ENCODE measurements at regions not wholly inside any gene's neighbourhood (a gene's known extent, or its start where the extent isn't known, plus 50 kb on each side); places are given as distances from the start of the nearest gene placed in this dataset.

DNA sequence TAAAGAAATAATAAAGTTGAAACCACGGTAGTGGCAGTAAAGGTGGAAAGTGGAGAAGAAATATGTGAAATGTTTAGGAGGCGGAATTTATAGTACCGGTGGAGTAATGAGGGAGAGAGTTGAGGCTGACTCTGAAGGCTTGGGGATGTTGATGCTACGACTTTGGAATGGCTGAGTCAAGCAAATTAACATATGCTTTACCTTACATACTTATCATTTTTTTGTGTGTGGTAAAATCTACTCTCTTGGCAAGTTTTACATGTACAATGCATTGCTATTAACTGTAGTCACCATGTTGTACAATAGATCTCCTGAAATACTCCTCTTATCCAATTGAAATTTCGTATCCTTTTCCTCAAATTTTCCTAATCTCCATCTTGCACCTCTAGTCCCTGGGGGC is 179.0 kb downstream of the TAF11L14 start:
- DNase-seq = no peak
- in situ Hi-C loops (cut with HindIII; ENCODE audit: low pct_ligation_motif_present, low sequenced_read_pairs) = no loop called here

DNA sequence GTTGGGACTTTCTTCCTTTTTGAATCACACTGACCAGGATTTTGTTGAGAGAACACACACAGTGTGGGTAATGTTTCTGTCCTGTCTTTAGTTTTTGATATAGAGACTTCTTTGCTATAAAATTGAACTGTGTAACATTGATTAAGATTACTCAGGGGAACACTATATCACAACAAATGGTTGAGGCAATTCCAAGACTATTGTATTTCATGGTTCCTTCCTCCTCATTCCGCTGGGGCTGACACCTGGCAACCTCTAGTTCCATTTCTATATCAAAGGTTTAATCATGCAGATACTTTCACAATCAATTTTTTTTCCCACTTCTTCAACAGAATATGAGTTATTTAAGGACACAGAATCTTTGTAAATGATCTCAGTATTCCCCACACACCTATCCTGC is 182.2 kb downstream of the TAF11L14 start:
- TF ChIP-seq, protein P1, sequence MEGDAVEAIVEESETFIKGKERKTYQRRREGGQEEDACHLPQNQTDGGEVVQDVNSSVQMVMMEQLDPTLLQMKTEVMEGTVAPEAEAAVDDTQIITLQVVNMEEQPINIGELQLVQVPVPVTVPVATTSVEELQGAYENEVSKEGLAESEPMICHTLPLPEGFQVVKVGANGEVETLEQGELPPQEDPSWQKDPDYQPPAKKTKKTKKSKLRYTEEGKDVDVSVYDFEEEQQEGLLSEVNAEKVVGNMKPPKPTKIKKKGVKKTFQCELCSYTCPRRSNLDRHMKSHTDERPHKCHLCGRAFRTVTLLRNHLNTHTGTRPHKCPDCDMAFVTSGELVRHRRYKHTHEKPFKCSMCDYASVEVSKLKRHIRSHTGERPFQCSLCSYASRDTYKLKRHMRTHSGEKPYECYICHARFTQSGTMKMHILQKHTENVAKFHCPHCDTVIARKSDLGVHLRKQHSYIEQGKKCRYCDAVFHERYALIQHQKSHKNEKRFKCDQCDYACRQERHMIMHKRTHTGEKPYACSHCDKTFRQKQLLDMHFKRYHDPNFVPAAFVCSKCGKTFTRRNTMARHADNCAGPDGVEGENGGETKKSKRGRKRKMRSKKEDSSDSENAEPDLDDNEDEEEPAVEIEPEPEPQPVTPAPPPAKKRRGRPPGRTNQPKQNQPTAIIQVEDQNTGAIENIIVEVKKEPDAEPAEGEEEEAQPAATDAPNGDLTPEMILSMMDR (IDR thresholded peaks at IDR 0.05; ENCODE audit: low read depth, low read length, missing control alignments) = no peak
- in situ Hi-C loops (cut with HindIII; ENCODE audit: low pct_ligation_motif_present, low sequenced_read_pairs) = no loop called here
- Histone ChIP-seq H3K27me3 (replicated peaks) (no peaks in the 10 kb centered on the region), H3K4me3 (ENCODE audit: low read depth, low read length) (no peak overlapping the region), H3K27ac (peak overlapping the region; percentile 82), H3K36me3 (replicated peaks) (no peaks in the 10 kb centered on the region)
- DNase-seq = no peak

More for the DNA sequence above, 179.0 kb downstream of the TAF11L14 start:
- no peak overlapping the region for H3K4me3 ChIP-seq (ENCODE audit: low read depth, low read length)
- H3K36me3 ChIP-seq (replicated peaks) = no peaks in the 10 kb centered on the region
- H3K27ac ChIP-seq = no peak overlapping the region
- no peaks in the 10 kb centered on the region for H3K27me3 ChIP-seq (replicated peaks)
- TF ChIP-seq, protein P1 (IDR thresholded peaks at IDR 0.05; ENCODE audit: low read depth, low read length, missing control alignments) = no peak

DNA sequence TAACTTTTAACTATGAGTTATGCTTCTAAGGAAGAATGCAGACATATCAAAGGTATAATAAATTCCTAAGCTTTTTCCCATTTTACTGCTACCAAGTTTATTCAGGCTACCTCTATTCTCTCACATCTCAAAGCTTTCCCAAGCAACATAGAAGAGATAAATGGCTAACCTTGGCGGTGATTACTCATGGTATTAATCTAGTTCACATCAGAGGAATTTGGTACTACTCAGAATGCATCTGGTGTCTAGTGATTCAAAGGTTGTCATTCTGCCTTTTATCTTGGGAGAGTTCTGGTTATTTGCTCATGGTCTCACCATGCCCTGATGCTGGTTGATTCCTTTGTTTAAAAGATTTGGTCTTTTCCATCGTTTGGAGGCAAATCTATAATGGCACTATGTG is 182.7 kb downstream of the TAF11L14 start:
- peak; percentile 77 for DNase-seq
- in situ Hi-C loops (cut with HindIII; ENCODE audit: low pct_ligation_motif_present, low sequenced_read_pairs) = no loop called here

DNA sequence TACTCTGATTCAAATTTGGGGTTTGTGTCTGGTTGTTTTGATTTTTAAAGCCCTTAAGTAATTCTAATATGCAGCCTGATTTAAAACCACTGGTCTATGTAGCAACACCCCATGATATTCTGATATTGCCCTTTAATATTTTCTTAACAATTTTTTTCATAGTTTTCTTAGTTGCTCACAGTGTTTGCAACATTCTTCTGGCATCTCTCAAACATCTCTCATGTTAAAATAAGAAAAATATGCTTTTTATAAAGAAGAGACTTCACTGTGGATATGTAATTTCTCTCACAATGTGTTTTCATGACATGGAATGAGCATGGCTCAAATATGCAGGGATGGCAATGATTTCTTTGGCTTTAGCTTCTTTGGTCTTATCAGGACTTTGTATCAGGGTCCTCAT is 183.7 kb downstream of the TAF11L14 start:
- DNase-seq = no peak
- TF ChIP-seq, protein P1 (IDR thresholded peaks at IDR 0.05; ENCODE audit: low read depth, low read length, missing control alignments) = no peak
- Histone ChIP-seq H3K27me3 (replicated peaks) (no peaks in the 10 kb centered on the region), H3K4me3 (ENCODE audit: low read depth, low read length) (no peak overlapping the region), H3K27ac (peak overlapping the region; percentile 82), H3K36me3 (replicated peaks) (no peaks in the 10 kb centered on the region)
- in situ Hi-C loops (cut with HindIII; ENCODE audit: low pct_ligation_motif_present, low sequenced_read_pairs) = no loop called here

More for the DNA sequence above, 182.7 kb downstream of the TAF11L14 start:
- Histone ChIP-seq H3K27ac (peak overlapping the region; percentile 82), H3K36me3 (replicated peaks) (no peaks in the 10 kb centered on the region), H3K27me3 (replicated peaks) (no peaks in the 10 kb centered on the region), H3K4me3 (ENCODE audit: low read depth, low read length) (no peak overlapping the region)
- TF ChIP-seq, protein P1 (IDR thresholded peaks at IDR 0.05; ENCODE audit: low read depth, low read length, missing control alignments) = no peak

DNA sequence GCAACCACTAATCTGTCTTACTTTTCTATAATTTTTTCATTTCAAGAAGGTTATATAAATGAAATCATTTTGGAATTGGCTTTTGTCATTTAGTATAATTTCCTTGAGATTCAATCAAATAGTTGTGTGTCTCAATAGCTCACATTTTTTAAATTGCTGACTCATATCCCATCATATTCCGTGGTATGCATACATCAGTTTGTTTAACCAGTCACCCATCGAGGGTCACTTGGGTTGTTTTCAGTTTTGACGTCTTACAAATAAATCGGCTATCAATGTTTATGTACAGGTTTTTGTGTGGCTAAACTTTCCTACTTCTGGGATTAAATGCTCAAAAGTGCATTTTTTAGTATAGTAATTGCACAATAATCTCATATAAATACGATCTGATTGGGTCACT is 185.5 kb downstream of the TAF11L14 start:
- H3K27me3 ChIP-seq (replicated peaks) = no peaks in the 10 kb centered on the region
- no peaks in the 10 kb centered on the region for H3K36me3 ChIP-seq (replicated peaks)
- TF ChIP-seq, protein P1 (IDR thresholded peaks at IDR 0.05; ENCODE audit: low read depth, low read length, missing control alignments) = no peak
- H3K27ac ChIP-seq = peak overlapping the region; percentile 82
- DNase-seq = peak; percentile 73
- in situ Hi-C loops (cut with HindIII; ENCODE audit: low pct_ligation_motif_present, low sequenced_read_pairs) = no loop called here
- H3K4me3 ChIP-seq (ENCODE audit: low read depth, low read length) = no peak overlapping the region

DNA sequence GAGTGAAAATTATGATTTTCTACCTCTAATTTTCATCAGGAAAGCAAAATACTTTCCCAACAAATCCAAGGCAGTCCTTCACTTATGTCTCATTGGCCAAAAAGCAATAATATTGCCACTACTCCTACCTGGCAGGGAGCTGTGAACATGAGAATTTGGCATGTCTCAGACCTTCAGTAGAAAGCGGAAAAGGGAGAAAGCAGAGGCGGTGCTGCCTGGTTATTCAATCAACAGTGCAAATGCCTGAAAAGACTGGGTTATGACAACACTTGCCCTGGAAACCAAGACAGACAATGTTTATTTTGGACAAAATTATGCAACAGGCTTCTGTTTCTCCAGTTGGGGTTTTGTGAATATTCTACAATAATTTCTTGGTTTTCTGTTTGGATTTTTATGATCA is 194.4 kb downstream of the TAF11L14 start:
- Histone ChIP-seq H3K27me3 (replicated peaks) (no peaks in the 10 kb centered on the region), H3K36me3 (replicated peaks) (no peaks in the 10 kb centered on the region), H3K4me3 (ENCODE audit: low read depth, low read length) (no peak overlapping the region), H3K27ac (peak overlapping the region; percentile 28)
- DNase-seq = peak; percentile 86
- TF ChIP-seq, protein P1 (IDR thresholded peaks at IDR 0.05; ENCODE audit: low read depth, low read length, missing control alignments) = no peak
- in situ Hi-C loops (cut with HindIII; ENCODE audit: low pct_ligation_motif_present, low sequenced_read_pairs) = no loop called here
